ENCODE measurements at regions not wholly inside any gene's neighbourhood (a gene's known extent, or its start where the extent isn't known, plus 50 kb on each side); places are given as distances from the start of the nearest gene placed in this dataset.

DNA sequence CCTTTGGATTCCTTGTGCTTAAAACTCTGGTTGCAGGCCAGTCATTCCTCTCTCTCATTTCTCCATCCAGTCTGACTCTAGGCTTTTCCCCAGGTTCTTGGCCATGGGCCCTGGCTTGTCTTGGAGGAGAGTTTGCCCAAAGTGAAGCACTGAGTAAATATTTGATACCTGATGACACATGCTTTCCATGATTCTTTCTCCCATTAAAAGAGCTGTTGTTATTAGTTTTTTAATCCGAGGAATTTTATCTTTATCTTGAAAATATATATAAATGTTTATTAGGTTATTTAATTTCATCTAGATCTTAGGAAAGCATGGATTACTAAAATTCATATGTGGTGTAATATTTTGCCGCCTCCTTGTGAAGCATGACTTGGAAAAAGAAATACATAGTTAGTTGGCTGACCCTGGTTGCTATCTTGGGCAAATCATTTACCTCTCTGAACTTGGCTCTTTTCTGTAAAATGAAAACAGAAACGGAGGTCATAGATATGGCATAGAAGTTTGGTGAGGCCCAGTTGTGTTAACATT is 650.1 kb downstream of the SLC4A3 start:
- TF ChIP-seq NCOR1 (IDR thresholded peaks at IDR 0.05) (no peak), ZNF24 (IDR thresholded peaks at IDR 0.05) (no peak), CC2D1A (IDR thresholded peaks at IDR 0.05) (no peak), ZNF354B (CRISPR knock-in tag; IDR thresholded peaks at IDR 0.05) (no peak)
- Histone ChIP-seq H3K4me2 (ENCODE audit: insufficient read depth, low read length) (no peak overlapping the region), H3K9me1 (ENCODE audit: control insufficient read depth, insufficient read depth, low read length) (no peaks in the 10 kb centered on the region), H3K9me3 (replicated peaks; ENCODE audit: control insufficient read depth, insufficient read depth, low read depth, low read length) (no peaks in the 10 kb centered on the region), H3K9ac (ENCODE audit: insufficient read depth in 1 of 2, low read depth in 2 of 2, low read length in 2 of 2) (no peak overlapping the region), H3K27ac (ENCODE audit: extremely low read depth, low read depth, low read length) (no peak overlapping the region), H4K20me1 (replicated peaks; ENCODE audit: control insufficient read depth, insufficient read depth, low read length) (no peaks in the 10 kb centered on the region), H3K79me2 (ENCODE audit: control insufficient read depth, insufficient read depth, low read length) (no peaks in the 10 kb centered on the region), H3K27me3 (ENCODE audit: control insufficient read depth in 2 of 2, insufficient read depth in 2 of 2, low read length in 2 of 2) (no peaks in the 10 kb centered on the region), H3K4me3 (no peak overlapping the region), H3K36me3 (ENCODE audit: control insufficient read depth, insufficient read depth, low read length) (no peaks in the 10 kb centered on the region), H3K4me1 (replicated peaks in 1 of 2; ENCODE audit: control insufficient read depth in 2 of 2, insufficient read depth in 2 of 2, low read length in 2 of 2) (no peaks in the 10 kb centered on the region), H2AFZ (ENCODE audit: low read depth, low read length) (no peak overlapping the region)
- no peak for FAIRE-seq
- no peak for DNase-seq (ENCODE audit: extremely low read depth in 1 of 4, low spot score in 3 of 4)
- no peak for ATAC-seq
- BruUV-seq (replicated peaks), result no TSS peak
- ChIA-PET POLR2A (no interaction called here), CTCF (ENCODE audit: low intra/inter-chr PET ratio) (no interaction called here)
- 0% methylated on average over 3 of the region's 3 CpGs for WGBS (ENCODE audit: insufficient coverage, low coverage, missing lambda C conversion rate)
- intact Hi-C loops (cut with micrococcal nuclease) (no loop called here), in situ Hi-C loops (cut with MboI) (no loop called here)

DNA sequence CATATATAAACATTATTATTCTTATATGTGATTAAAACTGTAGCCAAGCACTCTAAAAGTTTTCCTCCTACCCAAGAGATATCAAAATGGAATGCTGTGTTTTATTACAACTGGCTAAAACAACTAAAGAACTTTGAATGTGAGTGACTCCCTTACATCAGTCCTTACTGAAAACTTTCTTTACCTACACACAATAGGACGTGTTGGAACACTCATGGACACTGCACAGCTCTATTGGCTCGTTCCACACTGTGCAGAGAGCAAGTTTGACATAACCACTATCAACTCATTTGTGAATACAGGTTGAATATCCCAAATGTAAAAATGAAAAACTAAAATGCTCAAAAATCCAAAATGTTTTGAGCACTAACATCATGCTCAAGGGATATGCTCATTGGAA is 650.6 kb downstream of the SLC4A3 start:
- no TSS peak for BruUV-seq (replicated peaks)
- 0% methylated on average over 2 of the region's 2 CpGs for WGBS (ENCODE audit: insufficient coverage, low coverage, missing lambda C conversion rate)
- CTCF ChIA-PET (ENCODE audit: low intra/inter-chr PET ratio), result no interaction called here
- Histone ChIP-seq H3K27me3 (ENCODE audit: control insufficient read depth in 2 of 2, insufficient read depth in 2 of 2, low read length in 2 of 2) (no peaks in the 10 kb centered on the region), H3K36me3 (ENCODE audit: control insufficient read depth, insufficient read depth, low read length) (no peaks in the 10 kb centered on the region), H3K9ac (ENCODE audit: insufficient read depth in 1 of 2, low read depth in 2 of 2, low read length in 2 of 2) (no peak overlapping the region), H3K79me2 (ENCODE audit: control insufficient read depth, insufficient read depth, low read length) (no peaks in the 10 kb centered on the region), H3K9me1 (ENCODE audit: control insufficient read depth, insufficient read depth, low read length) (no peaks in the 10 kb centered on the region), H2AFZ (ENCODE audit: low read depth, low read length) (no peak overlapping the region), H3K9me3 (replicated peaks; ENCODE audit: control insufficient read depth, insufficient read depth, low read depth, low read length) (no peaks in the 10 kb centered on the region), H3K4me1 (replicated peaks in 1 of 2; ENCODE audit: control insufficient read depth in 2 of 2, insufficient read depth in 2 of 2, low read length in 2 of 2) (no peaks in the 10 kb centered on the region), H4K20me1 (replicated peaks; ENCODE audit: control insufficient read depth, insufficient read depth, low read length) (no peaks in the 10 kb centered on the region), H3K27ac (ENCODE audit: extremely low read depth, low read depth, low read length) (no peak overlapping the region), H3K4me2 (ENCODE audit: insufficient read depth, low read length) (no peak overlapping the region), H3K4me3 (no peak overlapping the region)
- no peak for FAIRE-seq
- no peak for ATAC-seq
- POLR2A ChIA-PET, result no interaction called here
- in situ Hi-C loops (cut with MboI) (no loop called here), intact Hi-C loops (cut with micrococcal nuclease) (no loop called here)
- DNase-seq (ENCODE audit: extremely low read depth in 1 of 4, low spot score in 3 of 4), result no peak
- no peak for TF ChIP-seq TBL1XR1 (IDR thresholded peaks at IDR 0.05; ENCODE audit: low read length in 2 of 2)
- no peak for TF ChIP-seq ZNF384 (IDR thresholded peaks at IDR 0.05; ENCODE audit: low read depth, low read length)
- TF ChIP-seq NR1H2 (CRISPR knock-in tag; IDR thresholded peaks at IDR 0.05), result no peak
- no peak for TF ChIP-seq CC2D1A (IDR thresholded peaks at IDR 0.05)
- TF ChIP-seq, protein P1, sequence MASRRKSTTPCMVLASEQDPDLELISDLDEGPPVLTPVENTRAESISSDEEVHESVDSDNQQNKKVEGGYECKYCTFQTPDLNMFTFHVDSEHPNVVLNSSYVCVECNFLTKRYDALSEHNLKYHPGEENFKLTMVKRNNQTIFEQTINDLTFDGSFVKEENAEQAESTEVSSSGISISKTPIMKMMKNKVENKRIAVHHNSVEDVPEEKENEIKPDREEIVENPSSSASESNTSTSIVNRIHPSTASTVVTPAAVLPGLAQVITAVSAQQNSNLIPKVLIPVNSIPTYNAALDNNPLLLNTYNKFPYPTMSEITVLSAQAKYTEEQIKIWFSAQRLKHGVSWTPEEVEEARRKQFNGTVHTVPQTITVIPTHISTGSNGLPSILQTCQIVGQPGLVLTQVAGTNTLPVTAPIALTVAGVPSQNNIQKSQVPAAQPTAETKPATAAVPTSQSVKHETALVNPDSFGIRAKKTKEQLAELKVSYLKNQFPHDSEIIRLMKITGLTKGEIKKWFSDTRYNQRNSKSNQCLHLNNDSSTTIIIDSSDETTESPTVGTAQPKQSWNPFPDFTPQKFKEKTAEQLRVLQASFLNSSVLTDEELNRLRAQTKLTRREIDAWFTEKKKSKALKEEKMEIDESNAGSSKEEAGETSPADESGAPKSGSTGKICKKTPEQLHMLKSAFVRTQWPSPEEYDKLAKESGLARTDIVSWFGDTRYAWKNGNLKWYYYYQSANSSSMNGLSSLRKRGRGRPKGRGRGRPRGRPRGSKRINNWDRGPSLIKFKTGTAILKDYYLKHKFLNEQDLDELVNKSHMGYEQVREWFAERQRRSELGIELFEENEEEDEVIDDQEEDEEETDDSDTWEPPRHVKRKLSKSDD (conservative IDR thresholded peaks at IDR 0.05; ENCODE audit: low read length), result no peak
- no peak for TF ChIP-seq GABPB1 (CRISPR knock-in tag; IDR thresholded peaks at IDR 0.05)
- no peak for TF ChIP-seq CBFA2T3 (IDR thresholded peaks at IDR 0.05)

Measured in K562 (cell line).